T-cell (primary cell): ENCODE measurements at regions not wholly inside any gene's neighbourhood (a gene's known extent, or its start where the extent isn't known, plus 50 kb on each side); places are given as distances from the start of the nearest gene placed in this dataset.

Experiments used
- ATAC-seq, 4 experiments: fragments of 200-7000 bp in 3 of 4; fragments of 150-1000 bp in 1 of 4; cut with Tn5 transposase; replicated peaks in 1 of 4; 1 replicate in 3 of 4; 2 replicates in 1 of 4; pipeline ENCODE4 v1.10.0; 2021; ENCODE audit warnings: moderate library complexity in 3 of 4, mild to moderate bottlenecking in 2 of 4, moderate number of reproducible peaks in 1 of 4
- CTCF ChIA-PET, 2 donors: fragments of 300-600 bp; sonication (Branson Sonifier 250); formaldehyde crosslinking; loops; one replicate each; lab custom pipeline; 2022; ENCODE audit warnings: antibody characterized with exemption in 2 of 2; lab: Charles Lee
- POLR2A ChIA-PET, 2 donors: fragments of 300-600 bp; sonication (Branson Sonifier 250); formaldehyde crosslinking; loops; one replicate each; lab custom pipeline; 2022; ENCODE audit warnings: antibody characterized with exemption in 2 of 2; lab: Charles Lee
- DNase-seq, 35 experiments: peaks; one replicate each; pipeline versions ENCODE4 v3.0.0 to v3.0.0-alpha.2; 2013 to 2023
- H3K27ac ChIP-seq: one replicate; pipeline ENCODE4 v1.5.1; 2013; ENCODE audit warnings: low read length
- H3K27me3 ChIP-seq, 2 experiments: replicated peaks in 1 of 2; 1 replicate in 1 of 2; 2 replicates in 1 of 2; pipeline versions ENCODE4 v1.6.1 to v1.7.0; 2013; ENCODE audit warnings: low read length in 1 of 2, mixed read lengths in 1 of 2; ENCODE audit not compliant: control insufficient read depth in 2 of 2, insufficient read depth in 2 of 2; ENCODE audit errors: extremely low read depth in 1 of 2
- H3K36me3 ChIP-seq, 2 donors: 1 replicate in 1 of 2; 2 replicates in 1 of 2; pipeline versions ENCODE4 v1.6.1 to v1.7.0; 2013; ENCODE audit warnings: low read length in 1 of 2; ENCODE audit not compliant: control insufficient read depth in 2 of 2, insufficient read depth in 1 of 2; ENCODE audit errors: extremely low read depth in 1 of 2
- H3K4me1 ChIP-seq, 2 experiments: 1 replicate in 1 of 2; 2 replicates in 1 of 2; pipeline versions ENCODE4 v1.6.1 to v1.7.0; 2013; ENCODE audit warnings: low read length in 2 of 2, mixed read lengths in 1 of 2; ENCODE audit not compliant: insufficient read depth in 2 of 2, control insufficient read depth in 1 of 2; ENCODE audit errors: extremely low read depth in 1 of 2
- H3K4me3 ChIP-seq, 2 donors: 1 replicate in 1 of 2; 2 replicates in 1 of 2; pipeline versions ENCODE4 v1.5.1 to v1.7.0; 2013; ENCODE audit warnings: mild to moderate bottlenecking in 2 of 2, low read length in 1 of 2, moderate library complexity in 1 of 2; ENCODE audit not compliant: control insufficient read depth in 1 of 2; ENCODE audit errors: extremely low read depth in 1 of 2
- H3K9me3 ChIP-seq: 2 replicates; pipeline ENCODE4 v1.7.0; 2013
- H3K27ac Mint-ChIP-seq, 2 donors: one replicate each; pipeline ENCODE4 v1.8.0; 2020 to 2021; ENCODE audit warnings: mild to moderate bottlenecking in 2 of 2, mixed read lengths in 2 of 2
- H3K27me3 Mint-ChIP-seq, 2 donors: one replicate each; pipeline ENCODE4 v1.8.0; 2021 to 2022; ENCODE audit warnings: mixed read lengths in 2 of 2
- H3K36me3 Mint-ChIP-seq: one replicate; pipeline ENCODE4 v1.8.0; 2021; ENCODE audit warnings: mixed read lengths
- H3K4me1 Mint-ChIP-seq, 3 donors: one replicate each; pipeline ENCODE4 v1.8.0; 2020 to 2022; ENCODE audit warnings: mixed read lengths in 3 of 3, mild to moderate bottlenecking in 1 of 3
- H3K4me3 Mint-ChIP-seq, 3 donors: one replicate each; pipeline ENCODE4 v1.8.0; 2020 to 2022; ENCODE audit warnings: mild to moderate bottlenecking in 3 of 3, mixed read lengths in 3 of 3, moderate library complexity in 3 of 3
- H3K9me3 Mint-ChIP-seq, 3 donors: one replicate each; pipeline ENCODE4 v1.8.0; 2020 to 2022; ENCODE audit warnings: mixed read lengths in 3 of 3
- WGBS: methylation state at CpG from one replicate; pipeline ENCODE4 v1.1.5; 2013; ENCODE audit warnings: missing lambda C conversion rate; ENCODE audit not compliant: insufficient coverage; 5-methylcytosine and 5-hydroxymethylcytosine counted together

DNA sequence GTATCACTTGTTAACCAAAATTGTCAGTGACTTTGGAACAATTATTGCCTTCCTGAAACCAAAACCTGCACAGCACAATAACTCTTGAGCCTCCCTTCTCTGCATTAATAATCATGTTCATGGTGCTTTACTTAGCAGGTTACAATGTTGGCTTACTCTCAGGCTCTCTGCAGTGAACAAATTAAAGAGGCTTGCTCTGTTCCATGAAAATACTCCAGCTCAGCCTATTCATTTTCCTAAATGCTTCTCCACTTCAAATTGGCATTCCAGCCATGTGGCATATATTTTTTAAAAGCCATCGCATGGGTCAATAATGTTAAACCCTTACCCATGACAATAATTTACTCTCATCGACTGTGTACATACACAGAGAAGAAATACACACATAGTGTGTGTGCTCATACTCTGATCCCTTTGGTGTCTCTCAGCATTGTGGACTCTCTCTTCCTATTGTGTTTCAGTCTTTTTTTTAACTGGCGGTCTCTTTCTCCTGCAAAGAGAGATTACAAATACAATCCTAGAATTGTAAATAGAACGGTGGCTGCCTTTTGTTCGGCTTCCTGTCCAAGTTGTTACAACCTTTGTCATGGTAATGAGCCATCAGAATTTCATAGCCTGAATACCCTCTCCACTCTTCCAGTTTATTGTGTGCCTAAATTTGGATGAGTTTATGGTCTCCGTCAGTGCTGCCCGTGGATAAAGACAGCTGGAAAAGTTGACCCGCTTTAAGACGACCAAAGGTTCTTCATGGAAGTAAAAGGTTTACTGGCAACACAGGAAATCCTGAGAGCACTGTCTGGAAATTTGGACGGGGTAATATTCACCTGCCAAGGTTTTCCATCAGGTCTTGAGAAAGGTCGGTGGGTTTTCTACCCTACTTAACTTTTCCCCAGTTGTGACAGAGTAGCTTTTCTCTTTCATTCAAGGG, 263.6 kb downstream of the CD83 start:
- Histone ChIP-seq H3K27ac (no peak overlapping the region), H3K27me3 (peaks cover 0 to 2% of the 10 kb centered on the region in 2 experiments), H3K4me1 (peaks cover 6% of the 10 kb centered on the region in 2 experiments), H3K36me3 (no peaks in the 10 kb centered on the region), H3K9me3 (no peaks in the 10 kb centered on the region), H3K4me3 (no peak overlapping the region)
- DNase-seq: no peak
- ATAC-seq: no peak
- Mint-ChIP-seq H3K27ac (no peak overlapping the region), H3K4me1 (peaks cover 7 to 18% (median 16%) of the 10 kb centered on the region in 3 donors), H3K4me3 (no peak overlapping the region), H3K27me3 (peaks cover 0 to 3% of the 10 kb centered on the region in 2 donors), H3K36me3 (no peaks in the 10 kb centered on the region), H3K9me3 (peaks cover 3% of the 10 kb centered on the region in 3 donors)
- POLR2A ChIA-PET: no interaction called here
- WGBS: 100% methylated on average over 2 of the region's 11 CpGs
- CTCF ChIA-PET: interaction anchor here in 1 of 2 donors (0.5 kb wide), 1 partner anchor 306 kb away, joined by 6 read pairs; no protein-coding TSS in a partner anchor

DNA sequence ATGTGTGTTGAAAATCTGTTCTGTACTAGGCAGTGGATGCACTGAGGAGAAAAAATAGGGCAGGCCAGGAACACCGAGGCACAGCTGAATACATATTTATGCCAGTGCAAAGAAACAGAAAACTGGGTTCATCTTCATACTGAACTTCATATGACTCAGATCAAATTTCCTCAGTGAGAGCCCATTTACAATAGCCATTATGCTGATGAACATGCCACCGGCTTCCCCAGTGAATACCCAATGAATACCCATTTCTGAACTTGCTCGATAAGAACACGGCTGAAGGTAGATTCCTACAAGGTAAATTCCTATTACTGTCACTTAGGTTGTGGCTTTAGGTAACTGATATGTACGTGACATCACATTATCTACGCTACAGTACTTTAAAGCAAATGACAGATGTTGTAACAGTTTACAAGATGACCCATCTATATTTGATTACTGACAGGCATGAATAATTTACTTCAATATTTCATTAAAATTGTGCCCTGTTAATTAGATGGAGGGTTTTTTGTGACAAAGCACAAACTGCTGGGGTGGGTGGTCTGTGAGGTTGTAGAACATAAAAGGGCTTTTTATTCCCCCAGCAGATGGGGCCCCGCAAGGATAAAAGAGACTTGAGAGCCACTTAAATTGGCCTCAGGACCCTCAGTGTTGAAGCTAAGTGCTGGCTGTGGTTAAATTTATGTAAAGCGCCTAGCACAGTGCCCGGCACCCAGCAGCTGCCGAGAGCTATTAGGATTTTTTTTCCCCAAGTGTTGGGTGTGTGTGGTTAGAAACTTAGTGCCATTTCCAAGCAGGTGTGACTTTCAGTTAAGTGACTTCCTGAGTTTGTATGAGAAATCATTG, 264.5 kb downstream of the CD83 start:
- DNase-seq (no peak), ATAC-seq (no peak)
- Mint-ChIP-seq H3K27ac (no peak overlapping the region), H3K27me3 (peaks cover 0 to 3% of the 10 kb centered on the region in 2 donors), H3K36me3 (no peaks in the 10 kb centered on the region), H3K4me3 (no peak overlapping the region), H3K4me1 (peaks cover 7 to 18% (median 16%) of the 10 kb centered on the region in 3 donors), H3K9me3 (peaks cover 3% of the 10 kb centered on the region in 3 donors)
- no peaks in the 10 kb centered on the region for H3K36me3 ChIP-seq
- CTCF ChIA-PET: no interaction called here
- H3K4me3 ChIP-seq: no peak overlapping the region
- H3K27me3 ChIP-seq: peaks cover 0 to 2% of the 10 kb centered on the region in 2 experiments
- H3K4me1 ChIP-seq: peaks cover 6% of the 10 kb centered on the region in 2 experiments
- no peak overlapping the region for H3K27ac ChIP-seq
- WGBS: 60% methylated on average over 2 of the region's 10 CpGs
- no peaks in the 10 kb centered on the region for H3K9me3 ChIP-seq
- POLR2A ChIA-PET: no interaction called here

DNA sequence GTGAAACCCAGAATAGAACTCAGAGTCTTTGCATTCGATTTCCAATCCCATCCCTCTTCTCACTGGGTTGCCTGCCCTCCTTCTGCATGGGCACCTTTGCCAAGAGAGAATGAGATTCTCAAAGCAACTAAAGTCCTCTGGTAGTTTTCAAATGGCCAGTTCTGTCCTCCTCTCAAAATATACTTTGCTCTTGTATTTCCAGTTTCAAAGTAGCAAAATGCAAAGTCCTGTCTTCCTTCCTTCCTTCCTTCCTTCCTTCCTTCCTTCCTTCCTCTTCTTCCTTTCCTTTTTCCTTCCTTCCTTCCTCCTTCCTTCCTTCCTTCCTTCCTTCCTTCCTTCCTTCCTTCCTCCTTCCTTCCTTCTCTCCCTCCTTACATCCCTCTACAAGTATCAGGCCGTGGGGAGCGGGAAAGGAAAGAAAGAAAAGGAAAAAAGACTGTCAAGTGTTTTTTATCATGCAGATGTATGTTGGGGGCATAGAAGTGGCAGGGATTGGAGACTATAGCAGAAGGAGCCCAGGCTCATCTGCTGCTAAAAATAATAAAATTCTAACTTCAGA, 265.2 kb downstream of the CD83 start:
- ATAC-seq (no peak), DNase-seq (no peak)
- peaks cover 0 to 3% of the 10 kb centered on the region in 2 donors for H3K27me3 Mint-ChIP-seq
- H3K27ac ChIP-seq: no peak overlapping the region
- H3K27ac Mint-ChIP-seq: no peak overlapping the region
- no CpG with 5 or more reads among the region's 3 CpGs for WGBS
- POLR2A ChIA-PET: no interaction called here
- CTCF ChIA-PET: no interaction called here
- H3K9me3 Mint-ChIP-seq: peaks cover 3% of the 10 kb centered on the region in 3 donors
- H3K36me3 ChIP-seq: no peaks in the 10 kb centered on the region
- H3K4me1 Mint-ChIP-seq: peaks cover 7 to 18% (median 16%) of the 10 kb centered on the region in 3 donors
- no peaks in the 10 kb centered on the region for H3K9me3 ChIP-seq
- no peaks in the 10 kb centered on the region for H3K36me3 Mint-ChIP-seq
- H3K4me3 Mint-ChIP-seq: no peak overlapping the region
- no peak overlapping the region for H3K4me3 ChIP-seq
- H3K27me3 ChIP-seq: peaks cover 0 to 2% of the 10 kb centered on the region in 2 experiments
- H3K4me1 ChIP-seq: peaks cover 6% of the 10 kb centered on the region in 2 experiments

DNA sequence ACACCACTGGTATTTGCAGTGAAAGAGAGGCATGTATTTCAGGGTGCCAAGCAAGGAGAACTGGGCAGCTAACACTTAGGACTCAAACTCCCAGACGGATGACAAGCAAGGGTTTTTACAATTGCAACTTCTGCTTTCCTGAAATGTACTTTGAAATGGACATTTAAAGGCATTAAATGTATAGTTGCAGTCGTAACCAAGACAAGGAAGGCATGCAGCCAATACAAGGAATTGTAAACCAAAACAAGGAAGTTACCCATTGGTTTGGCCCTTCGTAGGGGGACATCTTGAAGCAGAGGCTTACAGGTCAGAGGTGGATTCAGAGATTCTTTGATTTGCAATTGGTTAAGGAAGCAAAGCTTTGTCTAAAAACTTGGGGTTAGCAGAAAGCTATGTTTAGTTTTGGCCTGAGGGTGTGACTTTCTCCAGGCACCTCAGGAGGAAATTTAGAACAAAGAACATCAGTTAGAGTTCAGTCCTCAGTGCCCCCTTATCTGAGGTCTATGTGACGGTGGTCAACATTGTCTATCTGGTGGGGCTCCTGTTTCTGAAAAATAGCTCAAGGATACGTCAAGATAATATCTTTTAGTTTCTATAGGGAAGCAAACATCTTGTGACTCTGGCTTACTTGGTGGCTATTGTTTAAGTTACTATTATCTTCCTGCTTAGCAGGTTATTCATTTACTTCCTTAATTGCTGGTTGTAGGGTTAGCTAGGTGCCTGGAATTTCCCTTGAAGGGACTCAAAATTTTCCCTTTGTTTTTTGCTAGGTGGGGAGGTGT, 266.0 kb downstream of the CD83 start:
- no peak for ATAC-seq
- 83% methylated on average over 3 of the region's 5 CpGs for WGBS
- no peaks in the 10 kb centered on the region for H3K36me3 Mint-ChIP-seq
- CTCF ChIA-PET: interaction anchor here in 1 of 2 donors (0.6 kb wide), 1 partner anchor 138 kb away, joined by 3 read pairs; no protein-coding TSS in a partner anchor
- Histone ChIP-seq H3K36me3 (no peaks in the 10 kb centered on the region), H3K27ac (no peak overlapping the region), H3K4me1 (peaks cover 6% of the 10 kb centered on the region in 2 experiments), H3K9me3 (no peaks in the 10 kb centered on the region), H3K27me3 (peaks cover 0 to 2% of the 10 kb centered on the region in 2 experiments), H3K4me3 (no peak overlapping the region)
- POLR2A ChIA-PET: no interaction called here
- no peak overlapping the region for H3K4me3 Mint-ChIP-seq
- H3K27ac Mint-ChIP-seq: no peak overlapping the region
- DNase-seq: no peak
- H3K9me3 Mint-ChIP-seq: no peaks in the 10 kb centered on the region
- H3K27me3 Mint-ChIP-seq: peaks cover 0 to 3% of the 10 kb centered on the region in 2 donors
- peaks cover 7 to 18% (median 16%) of the 10 kb centered on the region in 3 donors for H3K4me1 Mint-ChIP-seq

DNA sequence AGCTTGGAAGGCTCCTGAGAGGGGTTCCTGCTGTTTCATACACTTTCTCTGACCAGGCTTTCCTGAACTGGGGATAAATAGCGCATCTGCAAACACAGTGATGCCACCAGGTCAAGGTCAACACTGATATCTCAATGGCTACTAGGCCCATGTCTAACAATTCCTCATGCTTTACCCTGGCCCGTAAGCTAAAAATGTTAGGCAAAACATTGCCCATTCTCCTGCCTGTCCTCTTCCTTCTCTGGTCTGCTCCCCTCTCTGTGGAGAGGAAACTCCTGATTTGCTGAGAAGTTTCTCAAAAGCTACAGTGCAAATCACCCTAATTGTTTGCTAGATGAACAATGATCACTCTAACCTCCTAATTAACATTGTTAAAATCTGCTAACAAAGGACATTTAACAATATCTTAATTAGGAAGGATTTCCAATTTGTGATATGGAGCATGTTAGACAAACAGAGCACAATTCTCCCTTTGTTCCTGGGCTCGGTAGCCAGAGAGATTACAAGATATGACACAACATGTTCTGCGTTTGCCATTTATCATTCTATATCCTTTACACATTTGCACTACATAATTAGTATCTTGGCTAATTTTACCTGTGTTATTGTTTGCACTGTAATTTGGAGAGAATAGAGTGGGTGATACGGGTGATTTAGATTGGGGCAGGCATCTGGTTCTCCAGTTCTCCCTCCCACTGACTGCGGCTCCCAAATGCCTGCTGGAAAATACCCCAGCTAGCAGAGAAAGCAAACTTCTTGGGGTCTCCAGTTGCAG, 266.8 kb downstream of the CD83 start:
- Mint-ChIP-seq H3K27ac (no peak overlapping the region), H3K9me3 (no peaks in the 10 kb centered on the region), H3K27me3 (peaks cover 0 to 3% of the 10 kb centered on the region in 2 donors), H3K4me3 (no peak overlapping the region), H3K36me3 (no peaks in the 10 kb centered on the region), H3K4me1 (peaks cover 7 to 18% (median 16%) of the 10 kb centered on the region in 3 donors)
- 80% methylated on average over 1 of the region's 6 CpGs for WGBS
- ChIA-PET CTCF (interaction anchor here (0.6 kb wide), 2 partner anchors 137 to 203 kb away, joined by 3 read pairs; no protein-coding TSS in a partner anchor), POLR2A (no interaction called here)
- Histone ChIP-seq H3K4me3 (no peak overlapping the region), H3K27me3 (peaks cover 0 to 2% of the 10 kb centered on the region in 2 experiments), H3K36me3 (no peaks in the 10 kb centered on the region), H3K4me1 (peaks cover 6% of the 10 kb centered on the region in 2 experiments), H3K27ac (no peak overlapping the region), H3K9me3 (no peaks in the 10 kb centered on the region)
- ATAC-seq (no peak), DNase-seq (no peak)
